Activated CD8-positive, alpha-beta memory T cell treated with anti-CD3 and anti-CD28 coated beads, Interleukin-2, amount 50 U/mL, for 24 hours (primary cell): ENCODE measurements at regions not wholly inside any gene's neighbourhood (a gene's known extent, or its start where the extent isn't known, plus 50 kb on each side); places are given as distances from the start of the nearest gene placed in this dataset.
A peak's percentile ranks its signal among the peaks of the same experiment; 100 is the strongest.
"Not testable (repeated sequence)": the region's sequence is repeated elsewhere in the genome, so short reads cannot be mapped to it uniquely, and the experiment has no call there.

Experiments used
- DNase-seq: peaks from one replicate; pipeline ENCODE4 v3.0.0-alpha.2; 2020; ENCODE audit errors: extremely low read depth

GRCh38 chr2:161063157-161063945, 96.9 kb upstream of the TANK start:
- peak; percentile 29 for DNase-seq

DNA sequence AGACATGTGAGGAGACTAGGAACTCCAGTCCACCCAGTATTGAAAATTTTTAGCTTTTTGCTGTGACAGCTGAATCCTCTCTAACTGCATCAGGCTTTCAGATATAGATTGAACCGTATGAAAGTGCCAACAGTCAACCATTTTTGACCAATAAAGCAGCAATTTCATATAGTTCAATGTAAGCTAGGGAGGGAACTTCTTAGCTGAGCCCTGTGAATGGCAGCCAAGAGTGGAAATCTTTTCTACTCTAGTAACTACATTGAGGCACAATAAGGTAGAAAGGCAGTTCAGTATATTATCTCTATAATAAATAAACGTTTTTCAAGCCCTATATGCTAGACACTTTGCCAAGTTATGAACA, 96.3 kb upstream of the TANK start:
- no peak for DNase-seq

DNA sequence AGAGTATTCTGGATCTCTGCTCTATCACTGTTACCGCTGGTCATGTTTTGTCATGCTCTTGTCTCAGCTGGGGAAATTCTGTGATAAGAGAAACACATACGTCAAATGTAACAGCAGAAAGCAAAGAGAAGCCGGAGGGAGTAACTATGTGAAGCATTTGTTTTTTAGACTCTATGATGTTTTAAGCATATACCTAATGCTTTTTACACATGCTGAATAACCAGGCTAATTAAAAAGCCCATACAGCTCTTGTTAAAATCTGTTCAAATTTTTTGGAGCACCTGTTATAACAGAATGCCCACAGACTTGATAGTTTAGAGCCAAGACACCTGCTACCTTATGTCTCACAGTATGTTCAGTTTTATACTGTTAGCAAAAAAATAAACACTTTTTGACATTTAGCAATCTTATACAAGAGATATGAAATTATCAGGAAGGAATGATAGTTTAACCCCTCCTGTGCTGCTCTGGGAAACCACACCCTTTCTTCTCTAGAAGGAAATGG, 92.3 kb upstream of the TANK start:
- no peak for DNase-seq

- no peak for DNase-seq
Measured at GRCh38 chr2:161068670-161069069, 91.6 kb upstream of the TANK start.

- DNase-seq = no peak
Measured at GRCh38 chr2:161070693-161071479, 89.3 kb upstream of the TANK start.

GRCh38 chr2:161072436-161072835, 87.8 kb upstream of the TANK start:
- not testable (repeated sequence) for DNase-seq

DNA sequence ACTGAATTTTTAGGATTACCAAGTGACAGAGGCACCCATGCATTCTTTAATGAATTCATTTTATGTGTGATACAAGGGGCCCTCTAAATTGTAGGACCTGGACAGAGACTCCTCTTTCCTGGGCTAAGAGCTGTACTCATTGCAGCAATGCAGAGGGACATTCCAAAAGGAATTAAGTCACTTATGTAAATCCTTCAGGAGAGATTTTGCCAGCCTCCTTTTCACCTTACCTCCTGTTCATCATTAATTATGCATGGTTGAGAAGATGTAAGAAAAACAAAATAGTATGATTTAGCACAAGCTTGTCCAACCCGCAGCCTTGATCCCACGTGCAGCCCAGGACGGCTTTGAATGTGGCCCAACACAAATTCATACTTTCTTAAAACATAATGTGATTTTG, 84.5 kb upstream of the TANK start:
- no peak for DNase-seq

GRCh38 chr2:161076936-161077335, 83.3 kb upstream of the TANK start:
- DNase-seq = no peak

GRCh38 chr2:161077367-161078210, 82.6 kb upstream of the TANK start:
- peak; percentile 44 for DNase-seq

DNA sequence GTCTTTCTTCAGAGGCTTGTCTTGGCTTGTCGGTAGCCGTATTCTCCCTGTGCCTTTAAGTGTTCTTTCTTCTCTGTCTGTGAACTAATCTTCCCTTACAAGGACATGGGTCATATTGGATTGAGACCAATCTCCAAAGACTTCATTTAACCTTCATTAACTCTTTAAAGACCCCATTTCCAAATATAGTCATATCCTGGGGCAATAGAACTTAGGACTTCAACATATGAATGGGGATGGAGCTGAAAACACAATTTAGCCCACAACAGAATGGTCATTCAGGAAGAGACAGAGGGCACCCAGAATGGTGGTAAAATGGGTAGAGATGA, 82.1 kb upstream of the TANK start:
- no peak for DNase-seq

DNA sequence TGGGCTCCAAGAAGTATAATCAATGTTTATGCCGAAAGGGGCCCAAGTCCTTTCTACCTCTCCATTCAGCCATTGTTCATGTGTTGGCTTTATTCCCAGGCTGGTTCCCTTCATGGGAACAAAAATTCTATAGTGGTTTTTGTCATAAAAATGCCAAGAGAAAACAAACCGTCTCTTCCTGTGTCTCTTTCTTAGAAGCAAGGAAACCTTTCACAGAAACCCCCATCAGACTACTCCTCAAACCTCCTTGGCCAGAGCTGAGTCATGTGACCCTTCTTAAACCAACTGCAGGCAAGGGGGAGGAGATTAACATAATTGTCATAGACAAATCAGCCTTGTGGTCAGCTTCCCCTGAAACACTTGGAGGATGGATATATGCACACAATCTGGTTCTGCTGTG, 75.1 kb upstream of the TANK start:
- no peak for DNase-seq

- DNase-seq = no peak
Measured at GRCh38 chr2:161088658-161089350, 71.4 kb upstream of the TANK start.

- DNase-seq = no peak
Measured at GRCh38 chr2:161090411-161090810, 69.8 kb upstream of the TANK start.

- no peak for DNase-seq
Measured at GRCh38 chr2:161095314-161095713, 64.9 kb upstream of the TANK start.

DNA sequence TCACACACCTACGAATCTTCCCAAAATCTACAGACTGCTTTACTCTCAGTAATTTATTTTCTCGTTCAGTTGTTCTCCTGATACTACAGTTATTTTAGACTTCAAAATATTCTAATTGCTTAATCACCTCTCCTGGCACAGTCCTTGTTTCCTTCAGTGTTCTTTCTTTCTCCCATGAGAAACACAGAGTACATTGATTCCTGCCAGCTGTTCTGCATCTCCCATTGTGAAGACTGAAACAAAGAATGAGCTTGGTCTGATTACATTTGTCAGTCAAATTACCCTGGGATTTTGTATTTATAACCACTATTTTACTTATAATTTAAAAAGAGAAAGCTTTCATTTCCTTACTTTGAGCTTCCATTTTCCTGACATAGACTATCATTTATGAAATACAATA, 63.9 kb upstream of the TANK start:
- DNase-seq = no peak

DNA sequence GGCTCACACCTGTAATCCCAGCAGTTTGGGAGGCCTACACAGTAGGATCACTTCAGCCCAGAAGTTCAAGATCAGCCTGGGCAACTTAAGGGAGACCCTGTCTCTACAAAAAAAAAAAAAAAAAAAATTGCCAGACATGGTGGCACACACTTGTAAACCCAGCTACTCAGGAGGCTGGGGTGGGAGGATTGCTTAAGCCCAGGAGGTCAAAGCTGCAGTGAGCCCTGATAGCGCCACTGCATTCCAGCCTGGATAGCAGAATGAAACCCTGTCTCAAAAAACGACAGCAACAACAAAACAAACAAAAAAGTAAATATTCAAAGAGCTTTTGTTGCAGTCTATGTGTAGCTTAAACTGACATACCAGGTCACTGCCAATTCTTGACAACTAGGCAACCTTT, 63.1 kb upstream of the TANK start:
- DNase-seq = no peak

GRCh38 chr2:161100211-161100895, 59.9 kb upstream of the TANK start:
- no peak for DNase-seq

DNA sequence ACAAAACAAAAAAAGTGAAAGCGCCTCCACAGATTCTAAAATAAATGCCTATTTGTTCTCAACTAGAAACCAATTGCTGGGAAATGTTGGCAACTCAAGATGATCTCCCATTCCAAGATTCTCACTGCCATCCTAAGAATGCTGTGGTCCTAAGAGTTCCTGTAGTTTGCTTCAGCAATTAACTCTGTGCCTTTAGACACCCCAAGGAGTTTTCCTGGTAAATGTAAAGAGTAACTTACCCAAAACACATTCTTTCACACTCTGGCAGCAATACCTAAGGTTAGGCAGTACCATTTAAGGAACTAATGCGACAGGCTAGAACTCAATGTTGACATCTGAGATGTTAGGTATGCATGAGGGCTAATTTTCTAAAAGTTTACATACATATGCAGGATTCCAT, 58.8 kb upstream of the TANK start:
- no peak for DNase-seq

DNA sequence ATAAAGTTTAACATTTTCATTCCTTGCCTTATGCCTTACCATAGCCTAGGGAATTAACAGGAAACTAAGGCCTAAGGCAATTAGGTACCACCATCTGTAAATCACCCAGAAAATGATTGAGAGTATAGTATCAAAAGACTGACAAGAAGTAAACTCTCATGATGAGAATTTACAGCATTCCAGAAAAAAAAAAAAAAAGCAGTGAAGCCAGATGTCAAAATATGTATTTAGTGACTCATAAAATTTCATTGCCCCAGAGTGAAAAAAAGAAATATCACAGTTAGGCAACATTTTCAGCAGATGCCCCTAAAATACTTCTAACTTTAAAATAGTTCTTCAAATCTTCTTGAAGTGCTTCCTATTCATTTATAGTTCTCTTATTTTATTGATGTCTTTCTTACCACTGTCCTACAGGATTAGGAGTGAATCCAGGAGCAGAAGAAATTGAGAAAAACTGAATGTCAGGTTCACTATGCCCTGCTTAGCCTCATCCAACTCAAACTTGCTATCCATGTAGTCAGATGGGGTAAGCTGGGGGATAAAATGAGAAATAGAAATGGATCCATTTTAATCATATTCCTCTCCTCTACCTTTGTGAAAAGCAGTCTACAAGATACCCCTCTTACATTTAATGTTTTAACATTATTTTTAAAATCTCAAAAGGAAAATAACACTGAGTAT, 57.3 kb upstream of the TANK start:
- DNase-seq = no peak

GRCh38 chr2:161103451-161103831, 56.8 kb upstream of the TANK start:
- no peak for DNase-seq
